ENCODE measurements at regions not wholly inside any gene's neighbourhood (a gene's known extent, or its start where the extent isn't known, plus 50 kb on each side); places are given as distances from the start of the nearest gene placed in this dataset.

DNA sequence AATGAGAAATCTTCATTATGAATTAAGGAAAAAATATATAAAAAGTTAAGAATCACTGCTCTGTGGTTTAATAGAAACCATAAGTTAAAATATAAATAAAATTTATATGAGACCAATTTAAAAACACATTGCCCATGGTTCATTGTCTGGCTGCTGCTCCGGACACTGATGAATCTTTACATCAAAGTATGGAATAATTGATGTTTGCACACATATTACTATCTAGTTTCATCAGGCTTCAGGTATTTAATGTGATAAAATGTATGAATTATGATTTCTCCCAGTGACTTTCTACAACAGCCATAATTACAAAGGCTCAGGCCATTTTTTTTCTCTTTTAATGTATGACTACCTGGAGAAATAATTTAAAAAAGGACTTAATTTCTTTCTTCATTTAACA is 599.1 kb upstream of the PRMT6 start:
- TF ChIP-seq, protein P1, sequence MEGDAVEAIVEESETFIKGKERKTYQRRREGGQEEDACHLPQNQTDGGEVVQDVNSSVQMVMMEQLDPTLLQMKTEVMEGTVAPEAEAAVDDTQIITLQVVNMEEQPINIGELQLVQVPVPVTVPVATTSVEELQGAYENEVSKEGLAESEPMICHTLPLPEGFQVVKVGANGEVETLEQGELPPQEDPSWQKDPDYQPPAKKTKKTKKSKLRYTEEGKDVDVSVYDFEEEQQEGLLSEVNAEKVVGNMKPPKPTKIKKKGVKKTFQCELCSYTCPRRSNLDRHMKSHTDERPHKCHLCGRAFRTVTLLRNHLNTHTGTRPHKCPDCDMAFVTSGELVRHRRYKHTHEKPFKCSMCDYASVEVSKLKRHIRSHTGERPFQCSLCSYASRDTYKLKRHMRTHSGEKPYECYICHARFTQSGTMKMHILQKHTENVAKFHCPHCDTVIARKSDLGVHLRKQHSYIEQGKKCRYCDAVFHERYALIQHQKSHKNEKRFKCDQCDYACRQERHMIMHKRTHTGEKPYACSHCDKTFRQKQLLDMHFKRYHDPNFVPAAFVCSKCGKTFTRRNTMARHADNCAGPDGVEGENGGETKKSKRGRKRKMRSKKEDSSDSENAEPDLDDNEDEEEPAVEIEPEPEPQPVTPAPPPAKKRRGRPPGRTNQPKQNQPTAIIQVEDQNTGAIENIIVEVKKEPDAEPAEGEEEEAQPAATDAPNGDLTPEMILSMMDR (IDR thresholded peaks at IDR 0.05 in 8 of 11, conservative IDR thresholded peaks at IDR 0.05 in 3 of 11), result no peak
- TF ChIP-seq POLR2A (IDR thresholded peaks at IDR 0.05), result no peak
